H1 (cell line): ENCODE measurements at regions not wholly inside any gene's neighbourhood (a gene's known extent, or its start where the extent isn't known, plus 50 kb on each side); places are given as distances from the start of the nearest gene placed in this dataset.

Source experiments
- CTCF ChIA-PET: fragments of 300-600 bp; sonication (Branson Sonifier 250); formaldehyde crosslinking; loops from one replicate; lab custom pipeline; 2021; ENCODE audit not compliant: partially characterized antibody; lab: Charles Lee
- POLR2A ChIA-PET: fragments of 300-600 bp; sonication (Branson Sonifier 250); formaldehyde crosslinking; loops from one replicate; lab custom pipeline; 2021; ENCODE audit warnings: inconsistent platforms; ENCODE audit not compliant: partially characterized antibody; lab: Charles Lee
- DNase-seq, 2 experiments: peaks; one replicate each; pipeline versions ENCODE4 v3.0.0 to v3.0.0-alpha.2; 2010 to 2022; ENCODE audit warnings: low spot score in 2 of 2, low read depth in 1 of 2, mixed read lengths in 1 of 2
- FAIRE-seq: peaks from 2 replicates; lab custom pipeline; 2011; peaks lifted over from hg19 to GRCh38; lab: Jason Lieb, UNC
- H2AFZ ChIP-seq: 2 replicates; pipeline ENCODE4 v1.8.1; 2012; ENCODE audit warnings: low read length, inconsistent platforms
- H2AK5ac ChIP-seq: 2 replicates; pipeline ENCODE4 v1.6.1; 2013; ENCODE audit warnings: low read depth, low read length
- H2BK120ac ChIP-seq: replicated peaks from 2 replicates; pipeline ENCODE3; 2013; ENCODE audit warnings: low read depth, low read length, inconsistent platforms
- H2BK12ac ChIP-seq: 2 replicates; pipeline ENCODE4 v1.6.1; 2013; ENCODE audit warnings: low read depth, low read length
- H2BK15ac ChIP-seq: 2 replicates; pipeline ENCODE4 v1.6.1; 2013; ENCODE audit warnings: low read length
- H2BK20ac ChIP-seq: 2 replicates; pipeline ENCODE4 v1.6.1; 2013; ENCODE audit warnings: low read length
- H2BK5ac ChIP-seq: 2 replicates; pipeline ENCODE4 v1.6.1; 2013; ENCODE audit warnings: low read depth, low read length
- H3K14ac ChIP-seq: 2 replicates; pipeline ENCODE4 v1.6.1; 2013; ENCODE audit warnings: inconsistent platforms; ENCODE audit not compliant: insufficient read length
- H3K18ac ChIP-seq: 2 replicates; pipeline ENCODE4 v1.6.1; 2013; ENCODE audit warnings: low read length; ENCODE audit errors: extremely low read depth
- H3K23ac ChIP-seq: 2 replicates; pipeline ENCODE4 v1.6.1; 2013; ENCODE audit warnings: inconsistent platforms; ENCODE audit not compliant: insufficient read length
- H3K23me2 ChIP-seq: 2 replicates; pipeline ENCODE4 v1.6.1; 2013; ENCODE audit warnings: low read depth, low read length
- H3K27ac ChIP-seq: 2 replicates; pipeline ENCODE4 v1.6.1; 2011; ENCODE audit warnings: low read depth, low read length, inconsistent platforms
- H3K27me3 ChIP-seq, 4 experiments: replicated peaks in 1 of 4; 1 replicate in 1 of 4; 2 replicates in 3 of 4; pipeline versions ENCODE4 v1.6.1 to v1.8.1; 2011 to 2013; ENCODE audit warnings: low read length in 3 of 4, mild to moderate bottlenecking in 3 of 4, inconsistent platforms in 2 of 4, mixed read lengths in 2 of 4, moderate library complexity in 1 of 4; ENCODE audit not compliant: control insufficient read depth in 3 of 4, insufficient read depth in 3 of 4; ENCODE audit errors: extremely low read depth in 1 of 4
- H3K36me3 ChIP-seq, 4 experiments: 2 replicates each; pipeline versions ENCODE4 v1.6.1 to v1.8.1; 2011 to 2013; ENCODE audit warnings: mild to moderate bottlenecking in 4 of 4, low read length in 3 of 4, moderate library complexity in 2 of 4, control low read depth in 1 of 4, inconsistent platforms in 1 of 4; ENCODE audit not compliant: insufficient read depth in 4 of 4, control insufficient read depth in 2 of 4
- H3K4ac ChIP-seq: replicated peaks from 2 replicates; pipeline ENCODE3; 2013; ENCODE audit warnings: low read length, low read depth, mixed read lengths, inconsistent platforms; ENCODE audit not compliant: insufficient read length
- H3K4me1 ChIP-seq, 4 experiments: replicated peaks in 1 of 4; 1 replicate in 1 of 4; 2 replicates in 3 of 4; pipeline versions ENCODE4 v1.6.1 to v1.8.1; 2011 to 2013; ENCODE audit warnings: low read length in 3 of 4, inconsistent platforms in 2 of 4, mixed read lengths in 1 of 4; ENCODE audit not compliant: insufficient read depth in 4 of 4, control insufficient read depth in 3 of 4
- H3K4me2 ChIP-seq, 2 experiments: 2 replicates each; pipeline versions ENCODE4 v1.6.1 to v1.8.1; 2011 to 2013; ENCODE audit warnings: low read depth in 2 of 2, low read length in 2 of 2, control low read depth in 1 of 2, inconsistent platforms in 1 of 2, mild to moderate bottlenecking in 1 of 2; ENCODE audit not compliant: insufficient read depth in 1 of 2
- H3K4me3 ChIP-seq, 4 experiments: fragments of 200-600, 300-600 bp in 1 of 4; sonication (generic), shearing (Covaris generic), sonication (Bioruptor Twin) in 1 of 4; 2 replicates each; pipeline versions ENCODE4 v1.5.1 to v1.8.1; 2011 to 2016; ENCODE audit warnings: low read length in 4 of 4, low read depth in 3 of 4, control low read depth in 2 of 4, inconsistent platforms in 2 of 4, mild to moderate bottlenecking in 2 of 4, mixed read lengths in 1 of 4, moderate library complexity in 1 of 4; ENCODE audit not compliant: insufficient read depth in 2 of 4; ENCODE audit errors: extremely low read depth in 1 of 4
- H3K56ac ChIP-seq: replicated peaks from 2 replicates; pipeline ENCODE3; 2013; ENCODE audit warnings: low read depth, mild to moderate bottlenecking, mixed read lengths, low read length, inconsistent platforms; ENCODE audit not compliant: insufficient read length
- H3K79me1 ChIP-seq: 2 replicates; pipeline ENCODE4 v1.6.1; 2013; ENCODE audit warnings: low read depth, low read length, control low read depth
- H3K79me2 ChIP-seq, 2 experiments: 2 replicates each; pipeline versions ENCODE4 v1.6.1 to v1.8.1; 2012 to 2013; ENCODE audit warnings: low read length in 2 of 2, mild to moderate bottlenecking in 2 of 2, inconsistent platforms in 1 of 2; ENCODE audit not compliant: insufficient read depth in 2 of 2, control insufficient read depth in 1 of 2
- H3K9ac ChIP-seq, 4 experiments: replicated peaks in 1 of 4; 1 replicate in 1 of 4; 2 replicates in 3 of 4; pipeline versions ENCODE4 v1.6.1 to v1.8.1; 2011 to 2013; ENCODE audit warnings: low read depth in 3 of 4, low read length in 3 of 4, control low read depth in 2 of 4, mild to moderate bottlenecking in 2 of 4, moderate library complexity in 2 of 4, inconsistent platforms in 1 of 4; ENCODE audit errors: extremely low read depth in 1 of 4
- H3K9me3 ChIP-seq, 2 experiments: 2 replicates each; pipeline versions ENCODE4 v1.6.1 to v1.8.1; 2012 to 2013; ENCODE audit warnings: mild to moderate bottlenecking in 2 of 2, moderate library complexity in 2 of 2, control low read depth in 1 of 2, inconsistent platforms in 1 of 2, low read depth in 1 of 2, low read length in 1 of 2, mixed read lengths in 1 of 2; ENCODE audit not compliant: insufficient read depth in 2 of 2
- H4K20me1 ChIP-seq, 2 experiments: replicated peaks in 1 of 2; 2 replicates each; pipeline versions ENCODE3 to v1.8.1; 2011 to 2013; ENCODE audit warnings: inconsistent platforms in 2 of 2, low read length in 2 of 2, mild to moderate bottlenecking in 1 of 2; ENCODE audit not compliant: insufficient read depth in 2 of 2, control insufficient read depth in 1 of 2
- H4K5ac ChIP-seq: 2 replicates; pipeline ENCODE4 v1.6.1; 2013; ENCODE audit warnings: low read length, low read depth, mixed read lengths, inconsistent platforms; ENCODE audit not compliant: insufficient read length
- H4K8ac ChIP-seq: 2 replicates; pipeline ENCODE4 v1.8.0; 2013; ENCODE audit warnings: mild to moderate bottlenecking, moderate library complexity, low read length, inconsistent platforms; ENCODE audit not compliant: insufficient read depth; ENCODE audit errors: extremely low read depth
- H4K91ac ChIP-seq: replicated peaks from 2 replicates; pipeline ENCODE3; 2013; ENCODE audit warnings: low read length, mixed read lengths, inconsistent platforms; ENCODE audit not compliant: insufficient read length
- EP300 ChIP-seq, 2 experiments: IDR thresholded peaks; 1 replicate in 1 of 2; 2 replicates in 1 of 2; pipeline ENCODE4 v1.6.1; 2011 to 2012; ENCODE audit warnings: low read depth in 2 of 2, low read length in 2 of 2, mild to moderate bottlenecking in 2 of 2, borderline replicate concordance in 1 of 2, inconsistent platforms in 1 of 2, moderate library complexity in 1 of 2
- WGBS, 2 experiments: shearing (Covaris generic) in 1 of 2; methylation state at CpG; one replicate each; pipeline versions ENCODE4 v1.1.6 to v1.1.7; 2013 to 2015; ENCODE audit warnings: low lambda C conversion rate in 2 of 2, mixed read lengths in 2 of 2, inconsistent platforms in 1 of 2, low coverage in 1 of 2, missing lambda C conversion rate in 1 of 2; ENCODE audit not compliant: insufficient replicate concordance in 2 of 2, insufficient coverage in 1 of 2, insufficient read length in 1 of 2; ENCODE audit errors: extremely low coverage in 1 of 2, missing lambda C conversion rate in 1 of 2; 5-methylcytosine and 5-hydroxymethylcytosine counted together

GRCh38 chr3:153246331-153246730, 84.3 kb downstream of the RAP2B start:
- POLR2A ChIA-PET, result no interaction called here
- no peak overlapping the region for H4K8ac ChIP-seq

More at GRCh38 chr3:153246331-153246730, 84.3 kb downstream of the RAP2B start:
- no peak overlapping the region for H2BK120ac ChIP-seq
- no peak overlapping the region for H4K91ac ChIP-seq
- no peaks in the 10 kb centered on the region for H4K20me1 ChIP-seq
- H2BK5ac ChIP-seq, result no peak overlapping the region
- no peaks in the 10 kb centered on the region for H3K79me1 ChIP-seq
- TF ChIP-seq EP300 (IDR thresholded peaks at IDR 0.05; ENCODE audit: borderline replicate concordance in 1 of 2, low read depth in 2 of 2, low read length in 2 of 2), result no peak
- H3K4me2 ChIP-seq, result no peak overlapping the region
- H3K23ac ChIP-seq, result no peak overlapping the region
- H3K4me1 ChIP-seq, result no peaks in the 10 kb centered on the region
- no peak overlapping the region for H2AFZ ChIP-seq
- no peaks in the 10 kb centered on the region for H3K36me3 ChIP-seq
- no peaks in the 10 kb centered on the region for H3K23me2 ChIP-seq
- 45% methylated on average over 1 of the region's 1 CpG; no CpG with 5 or more reads in 1 of the 2 experiments for WGBS, 2 experiments
- no peak for DNase-seq
- no peak overlapping the region for H3K4me3 ChIP-seq
- no peak overlapping the region for H3K27ac ChIP-seq
- H3K56ac ChIP-seq, result no peak overlapping the region
- H3K9ac ChIP-seq, result no peak overlapping the region
- H2AK5ac ChIP-seq, result no peak overlapping the region
- no peak for FAIRE-seq
- H3K18ac ChIP-seq, result no peak overlapping the region
- H4K5ac ChIP-seq, result no peak overlapping the region
- H3K79me2 ChIP-seq, result no peaks in the 10 kb centered on the region
- no peak overlapping the region for H3K4ac ChIP-seq
- no peaks in the 10 kb centered on the region for H3K27me3 ChIP-seq
- no peak overlapping the region for H3K14ac ChIP-seq
- CTCF ChIA-PET, result no interaction called here
- no peak overlapping the region for H2BK20ac ChIP-seq
- no peak overlapping the region for H2BK15ac ChIP-seq
- H3K9me3 ChIP-seq, result no peaks in the 10 kb centered on the region; a peak in 1 of 4 replicates
- no peak overlapping the region for H2BK12ac ChIP-seq
